DMS53 treated with DMSO at 0.1 percent for 48 hours (cell line): ENCODE measurements at regions not wholly inside any gene's neighbourhood (a gene's known extent, or its start where the extent isn't known, plus 50 kb on each side); places are given as distances from the start of the nearest gene placed in this dataset.
"Not testable (repeated sequence)": the region's sequence is repeated elsewhere in the genome, so short reads cannot be mapped to it uniquely, and the experiment has no call there.

Experiments used
- DNase-seq: peaks from one replicate; lab custom pipeline; 2025; ENCODE audit not compliant: unreplicated experiment; lab: John Stamatoyannopoulos, UW

DNA sequence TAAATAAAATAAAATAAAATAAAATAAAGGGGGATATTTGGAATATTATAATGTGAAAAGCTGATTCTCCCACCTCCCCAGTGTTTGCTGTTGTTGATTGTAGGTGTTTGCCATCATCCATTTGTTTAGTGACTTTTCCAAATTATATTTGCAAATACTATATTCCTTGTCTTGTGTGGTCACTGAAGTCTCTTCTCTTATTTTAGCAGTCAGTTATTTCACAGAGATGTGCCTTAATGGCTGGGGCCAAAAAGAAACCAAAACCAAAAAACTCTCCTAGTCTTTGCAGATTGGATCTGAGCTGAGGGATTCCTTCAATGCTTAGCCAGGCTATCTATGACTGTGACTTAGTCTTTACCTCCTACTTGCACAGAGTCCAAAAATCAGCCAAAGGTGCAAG is 70.9 kb upstream of the ZNF169 start:
- no peak for DNase-seq

DNA sequence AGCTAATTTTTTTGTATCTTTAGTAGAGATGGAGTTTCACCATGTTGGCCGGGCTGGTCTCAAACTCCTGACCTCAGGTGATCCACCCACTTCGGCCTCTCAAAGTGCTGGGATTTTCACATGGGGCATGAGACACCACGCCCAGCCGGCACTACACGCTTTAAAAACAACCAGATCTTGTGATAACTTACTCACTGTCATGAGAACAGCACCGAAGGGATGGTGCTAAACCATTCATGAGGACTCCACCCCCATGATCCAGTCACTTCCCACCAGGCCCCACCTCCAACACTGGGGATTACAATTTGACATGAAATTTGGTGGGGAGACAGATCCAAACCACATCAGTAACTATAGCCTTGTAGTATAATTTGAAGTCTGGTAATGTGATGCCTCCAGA is 67.4 kb upstream of the ZNF169 start:
- not testable (repeated sequence) for DNase-seq

DNA sequence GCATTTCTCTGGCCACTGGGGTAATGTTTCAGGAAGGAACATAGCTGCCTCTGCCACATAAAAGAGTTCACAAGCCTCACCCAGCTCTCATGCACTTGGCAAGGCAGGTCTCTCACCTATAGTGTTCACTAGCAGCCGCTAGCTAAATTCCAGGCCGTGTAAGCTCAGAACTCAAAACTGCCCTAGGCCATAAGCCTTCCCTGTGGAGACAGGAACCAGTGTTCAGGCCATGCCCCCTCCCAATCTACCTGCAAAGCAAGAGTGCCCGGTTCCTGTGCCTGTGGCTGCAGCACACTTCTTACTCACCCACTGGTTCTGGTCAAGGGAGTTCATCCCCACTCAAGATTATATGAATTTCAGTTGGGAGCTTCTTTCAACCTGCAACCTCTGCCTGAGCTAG is 60.7 kb upstream of the ZNF169 start:
- DNase-seq = no peak

DNA sequence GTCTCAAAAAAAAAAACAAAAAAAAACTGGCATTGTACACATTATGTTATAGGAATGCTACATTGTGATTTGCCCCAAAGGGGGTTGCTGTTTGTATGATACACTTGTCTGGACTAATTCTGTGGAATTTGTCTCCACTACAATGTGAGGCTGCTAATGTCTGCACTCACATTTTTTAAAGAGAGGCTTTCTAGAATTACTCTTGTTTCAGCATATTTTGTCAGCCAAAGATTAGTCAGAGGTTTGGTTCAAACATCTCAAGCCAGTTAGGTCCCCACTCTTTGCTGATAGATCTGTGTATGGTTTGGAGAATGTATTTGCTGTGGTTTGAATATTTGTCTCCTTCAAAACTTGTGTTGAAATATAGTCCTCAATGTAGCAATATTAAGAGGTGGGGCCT is 59.3 kb upstream of the ZNF169 start:
- no peak for DNase-seq

DNA sequence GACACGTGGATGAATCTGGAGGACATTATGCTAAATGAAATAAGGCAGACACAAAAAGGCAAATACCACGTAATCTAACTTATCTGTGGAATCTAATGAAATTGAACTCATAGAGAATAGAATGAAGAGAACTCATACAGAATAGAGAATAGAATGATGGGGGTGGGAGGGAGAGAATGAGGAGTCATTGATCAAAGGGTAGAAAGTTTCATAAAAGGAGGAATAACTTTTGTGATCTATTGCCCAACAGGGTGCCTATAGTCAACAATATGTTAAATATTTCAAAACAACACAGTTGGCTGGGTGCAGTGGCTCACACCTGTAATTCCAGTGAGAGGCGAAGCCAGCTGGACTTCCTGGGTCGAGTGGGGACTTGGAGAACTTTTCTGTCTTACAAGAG is 54.9 kb upstream of the ZNF169 start:
- DNase-seq = no peak

DNA sequence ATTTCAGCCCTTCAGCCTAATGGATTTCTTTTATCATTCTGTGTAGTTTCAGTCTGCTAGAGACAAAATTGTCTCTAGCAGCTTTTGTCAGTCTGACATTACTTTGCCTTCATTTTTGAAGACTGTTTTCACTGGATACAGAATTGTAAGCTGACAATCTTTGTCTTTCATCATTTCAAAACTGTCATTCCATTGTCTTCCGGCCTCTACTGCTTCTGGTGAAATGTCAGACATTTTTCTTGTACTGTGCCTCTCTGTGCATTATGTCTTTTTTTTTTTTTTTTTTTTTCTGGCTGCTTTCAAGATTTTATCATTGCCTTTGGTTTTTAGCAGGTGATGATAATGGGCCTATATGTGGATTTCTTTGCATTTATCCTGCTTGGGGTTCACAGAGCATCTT is 51.3 kb upstream of the ZNF169 start:
- no peak for DNase-seq
